HEK293T (cell line): ENCODE measurements at regions not wholly inside any gene's neighbourhood (a gene's known extent, or its start where the extent isn't known, plus 50 kb on each side); places are given as distances from the start of the nearest gene placed in this dataset.

Experiments
- CTCF ChIA-PET: fragments of 350-600 bp; formaldehyde crosslinking; extraction: SDS; loops from one replicate; lab custom pipeline; 2021; ENCODE audit warnings: antibody characterized with exemption, inconsistent platforms; lab: Yijun Ruan, JAX
- POLR2A ChIA-PET: fragments of 350-600 bp; formaldehyde crosslinking; extraction: SDS; loops from one replicate; lab custom pipeline; 2020; ENCODE audit warnings: antibody characterized with exemption, inconsistent platforms; lab: Yijun Ruan, JAX
- DNase-seq: peaks from one replicate; pipeline ENCODE4 v3.0.0; 2012; ENCODE audit warnings: mixed read lengths; ENCODE audit errors: extremely low spot score
- ARNT ChIP-seq: fragments of 450-650 bp; IDR thresholded peaks from 2 replicates; pipeline ENCODE4 v1.6.1; 2017; ENCODE audit warnings: mild to moderate bottlenecking
- BHLHE40 ChIP-seq: fragments of 450-650 bp; IDR thresholded peaks from 2 replicates; pipeline ENCODE4 v1.6.1; 2016; ENCODE audit warnings: mild to moderate bottlenecking, moderate library complexity, borderline replicate concordance
- CTBP1 ChIP-seq: fragments of 450-650 bp; IDR thresholded peaks from 2 replicates; pipeline ENCODE4 v1.6.1; 2016; ENCODE audit warnings: borderline replicate concordance
- ELF4 ChIP-seq: fragments of 450-650 bp; IDR thresholded peaks from 2 replicates; pipeline ENCODE4 v1.6.1; 2017; ENCODE audit warnings: antibody characterized with exemption
- FOXA1 ChIP-seq: fragments of 450-650 bp; IDR thresholded peaks from 2 replicates; pipeline ENCODE4 v1.6.1; 2016; ENCODE audit warnings: mild to moderate bottlenecking
- FOXK2 ChIP-seq: fragments of 450-650 bp; IDR thresholded peaks from 2 replicates; pipeline ENCODE4 v1.6.1; 2016; ENCODE audit warnings: mild to moderate bottlenecking
- FOXM1 ChIP-seq: fragments of 450-650 bp; IDR thresholded peaks from 2 replicates; pipeline ENCODE4 v1.6.1; 2017; ENCODE audit warnings: mild to moderate bottlenecking, borderline replicate concordance
- HDGF ChIP-seq: fragments of 450-650 bp; IDR thresholded peaks from 2 replicates; pipeline ENCODE4 v1.6.1; 2017; ENCODE audit warnings: antibody characterized with exemption, borderline replicate concordance
- L3MBTL2 ChIP-seq: fragments of 450-650 bp; conservative IDR thresholded peaks from 2 replicates; pipeline ENCODE4 v1.6.1; 2016; ENCODE audit warnings: mild to moderate bottlenecking
- LEF1 ChIP-seq: fragments of 450-650 bp; IDR thresholded peaks from 2 replicates; pipeline ENCODE4 v1.6.1; 2017; ENCODE audit warnings: mild to moderate bottlenecking, borderline replicate concordance
- NFRKB ChIP-seq: fragments of 450-650 bp; IDR thresholded peaks from 2 replicates; pipeline ENCODE4 v1.6.1; 2016; ENCODE audit warnings: mild to moderate bottlenecking, moderate library complexity
- SP1 ChIP-seq: fragments of 450-650 bp; IDR thresholded peaks from 2 replicates; pipeline ENCODE4 v1.6.1; 2017
- SUZ12 ChIP-seq: fragments of 450-650 bp; IDR thresholded peaks from 2 replicates; pipeline ENCODE4 v1.6.1; 2016; ENCODE audit warnings: mild to moderate bottlenecking
- TARDBP ChIP-seq: fragments of 450-650 bp; IDR thresholded peaks from 2 replicates; pipeline ENCODE4 v1.6.1; 2016
- ZNF384 ChIP-seq: fragments of 450-650 bp; IDR thresholded peaks from 2 replicates; pipeline ENCODE4 v1.6.1; 2016
- TF ChIP-seq, protein P1 (sequence below): fragments of 450-650 bp; IDR thresholded peaks from 2 replicates; pipeline ENCODE4 v1.6.1; 2016

GRCh38 chr6:141165002-141165665 is 967.6 kb upstream of the GJE1 start:
- CTCF ChIA-PET, result no interaction called here
- POLR2A ChIA-PET, result no interaction called here
- TF ChIP-seq, protein P1, sequence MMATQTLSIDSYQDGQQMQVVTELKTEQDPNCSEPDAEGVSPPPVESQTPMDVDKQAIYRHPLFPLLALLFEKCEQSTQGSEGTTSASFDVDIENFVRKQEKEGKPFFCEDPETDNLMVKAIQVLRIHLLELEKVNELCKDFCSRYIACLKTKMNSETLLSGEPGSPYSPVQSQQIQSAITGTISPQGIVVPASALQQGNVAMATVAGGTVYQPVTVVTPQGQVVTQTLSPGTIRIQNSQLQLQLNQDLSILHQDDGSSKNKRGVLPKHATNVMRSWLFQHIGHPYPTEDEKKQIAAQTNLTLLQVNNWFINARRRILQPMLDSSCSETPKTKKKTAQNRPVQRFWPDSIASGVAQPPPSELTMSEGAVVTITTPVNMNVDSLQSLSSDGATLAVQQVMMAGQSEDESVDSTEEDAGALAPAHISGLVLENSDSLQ, result no peak
- TF ChIP-seq LEF1 (no peak), SP1 (no peak), TARDBP (no peak), ZNF384 (no peak), L3MBTL2 (no peak), CTBP1 (no peak), SUZ12 (no peak), BHLHE40 (no peak), ELF4 (no peak), FOXA1 (no peak)
- DNase-seq, result no peak

DNA sequence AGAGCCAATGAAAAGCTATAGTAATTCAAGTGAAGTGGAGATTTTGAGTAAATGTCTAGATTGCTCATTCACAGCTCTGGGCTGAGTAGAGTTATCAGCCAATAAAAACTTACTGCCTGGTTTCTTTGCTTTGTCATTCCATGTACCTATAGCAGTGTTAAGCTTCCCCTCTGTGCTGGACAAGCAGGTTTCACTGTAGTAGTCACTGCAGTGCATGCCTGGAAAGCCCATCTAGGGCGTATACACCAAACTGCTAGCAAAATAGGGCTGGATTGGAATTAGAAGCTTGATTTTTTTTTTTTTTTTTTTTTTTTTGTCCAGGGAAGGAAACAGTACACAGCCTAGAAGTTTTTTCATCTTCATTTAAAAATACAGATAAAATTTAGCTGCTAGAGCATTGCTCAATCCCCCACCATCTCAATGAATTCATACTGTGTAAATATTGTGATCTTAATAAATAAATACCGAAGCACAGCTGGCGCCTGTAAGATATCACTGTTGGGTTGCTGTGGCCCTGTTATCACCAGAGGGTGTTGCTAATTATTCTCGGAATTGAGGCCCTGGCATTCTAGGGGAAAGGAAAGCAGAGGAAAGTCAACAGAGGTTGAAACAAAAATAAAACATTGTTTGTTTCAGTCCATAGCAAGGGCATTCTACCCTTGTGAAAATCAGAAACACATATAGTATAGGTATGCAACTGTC is 968.5 kb upstream of the GJE1 start:
- TF ChIP-seq CTBP1, result no peak
- TF ChIP-seq SP1, result no peak
- TF ChIP-seq ARNT, result no peak
- TF ChIP-seq NFRKB, result no peak
- no peak for TF ChIP-seq LEF1
- no peak for TF ChIP-seq FOXA1
- no peak for TF ChIP-seq BHLHE40
- TF ChIP-seq FOXM1, result no peak
- TF ChIP-seq ELF4, result no peak
- no peak for TF ChIP-seq L3MBTL2
- TF ChIP-seq, protein P1, result no peak
- no peak for TF ChIP-seq TARDBP
- no peak for TF ChIP-seq FOXK2
- TF ChIP-seq HDGF, result no peak
- TF ChIP-seq SUZ12, result no peak
- no peak for TF ChIP-seq ZNF384
- ChIA-PET POLR2A (no interaction called here), CTCF (no interaction called here)
- no peak for DNase-seq

DNA sequence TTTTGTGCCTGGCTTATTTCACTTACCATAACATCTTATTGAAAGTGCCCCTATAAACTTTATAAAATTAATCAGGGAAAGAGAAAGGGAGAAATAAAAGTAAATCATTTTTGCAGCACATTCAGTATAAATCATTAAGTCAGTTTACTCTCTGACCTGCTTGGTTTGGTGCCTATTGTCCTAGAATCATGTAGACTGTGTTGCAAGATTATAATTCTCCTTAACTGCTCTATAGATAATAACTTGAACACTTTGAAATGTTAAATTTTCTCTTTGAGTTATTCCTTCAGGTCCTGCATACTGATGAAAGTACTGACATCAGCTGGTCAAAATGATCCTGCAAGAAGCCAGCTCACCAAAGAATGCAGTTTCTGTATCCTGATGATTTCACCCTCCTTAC is 969.6 kb upstream of the GJE1 start:
- ChIA-PET CTCF (no interaction called here), POLR2A (no interaction called here)
- DNase-seq, result no peak
- TF ChIP-seq FOXK2 (no peak), LEF1 (no peak), FOXM1 (no peak), ELF4 (no peak), ZNF384 (no peak), TARDBP (no peak), SP1 (no peak), ARNT (no peak), BHLHE40 (no peak), SUZ12 (no peak), NFRKB (no peak), CTBP1 (no peak)
- TF ChIP-seq, protein P1, result no peak

GRCh38 chr6:141158740-141159139 is 974.0 kb upstream of the GJE1 start:
- ChIA-PET CTCF (no interaction called here), POLR2A (no interaction called here)
- TF ChIP-seq FOXK2, result no peak
- no peak for DNase-seq

DNA sequence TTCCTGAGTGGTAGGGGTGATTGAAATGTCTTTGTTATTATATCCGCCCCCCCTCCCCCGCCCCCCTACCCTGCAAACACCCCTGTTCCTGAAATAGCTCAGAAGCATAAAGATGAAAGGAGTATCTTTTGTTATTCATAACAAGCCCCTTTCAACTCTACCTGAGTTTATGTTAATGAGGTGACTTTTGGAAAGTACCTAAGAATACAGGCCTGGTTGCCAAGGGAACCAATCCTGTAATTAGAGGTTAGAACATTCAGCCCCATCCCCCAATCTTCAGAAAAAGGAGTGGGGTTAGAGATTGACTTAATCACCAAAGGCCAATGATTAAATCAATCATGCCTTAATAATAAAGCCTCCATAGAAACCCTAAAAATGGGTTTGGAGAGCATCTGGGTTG is 979.2 kb upstream of the GJE1 start:
- ChIA-PET POLR2A (no interaction called here), CTCF (no interaction called here)
- no peak for TF ChIP-seq BHLHE40
- TF ChIP-seq SUZ12, result no peak
- no peak for TF ChIP-seq LEF1
- TF ChIP-seq TARDBP, result no peak
- TF ChIP-seq L3MBTL2, result no peak
- no peak for DNase-seq

- DNase-seq, result no peak
- ChIA-PET POLR2A (no interaction called here), CTCF (no interaction called here)
- TF ChIP-seq SP1 (no peak), TARDBP (no peak), BHLHE40 (no peak), FOXM1 (no peak), ELF4 (no peak), NFRKB (no peak), SUZ12 (no peak), HDGF (no peak), FOXA1 (no peak), CTBP1 (no peak), ZNF384 (no peak), LEF1 (no peak), L3MBTL2 (no peak), ARNT (no peak), FOXK2 (no peak)
- TF ChIP-seq, protein P1, result no peak
Measured at GRCh38 chr6:141152951-141153350, 979.8 kb upstream of the GJE1 start.
